ENCODE measurements at regions not wholly inside any gene's neighbourhood (a gene's known extent, or its start where the extent isn't known, plus 50 kb on each side); places are given as distances from the start of the nearest gene placed in this dataset.
A peak's percentile ranks its signal among the peaks of the same experiment; 100 is the strongest.

DNA sequence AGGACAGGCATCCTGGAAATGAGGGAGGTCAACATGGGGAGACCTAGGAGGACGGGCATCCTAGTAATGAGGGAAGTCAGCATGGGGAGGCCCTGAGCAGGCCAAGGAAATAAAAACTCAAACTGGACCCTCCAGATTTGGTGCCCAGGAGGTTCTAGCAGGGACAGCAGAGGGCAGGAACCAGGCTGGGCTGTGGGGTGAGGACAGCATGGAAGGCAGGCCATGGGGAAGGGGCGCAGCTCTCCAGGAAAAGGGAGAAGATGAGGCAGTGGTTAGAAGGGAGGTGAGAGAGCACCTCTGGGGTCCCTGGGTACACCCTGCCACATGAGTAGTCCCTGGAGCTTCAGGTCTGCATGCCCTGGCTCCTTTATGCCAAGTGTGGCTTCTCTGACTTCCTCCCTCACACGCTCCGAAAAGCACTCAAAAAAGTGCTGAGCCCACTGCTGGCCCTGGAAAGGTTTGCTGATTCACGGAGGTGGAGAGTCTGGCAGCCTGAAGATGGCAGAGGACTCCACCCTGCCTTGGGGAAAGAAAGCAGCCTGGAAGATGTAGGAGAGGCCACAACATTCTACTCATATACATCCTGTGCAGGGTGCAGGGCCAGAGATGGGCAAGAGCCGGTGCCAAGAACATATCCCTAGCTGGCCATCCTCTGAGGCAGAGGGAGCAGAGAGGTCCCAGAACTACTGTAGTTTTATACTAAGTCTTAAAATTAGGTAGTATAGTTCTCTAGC is 154.9 kb downstream of the MRPL14 start:
- no peak overlapping the region for H3K4me3 ChIP-seq
- intact Hi-C loops (cut with DNase I), result no loop called here
- ATAC-seq, result peak; percentile 58 to 73
- no peaks in the 10 kb centered on the region for H3K27me3 ChIP-seq (ENCODE audit: low read depth)
- H3K4me1 ChIP-seq, result peaks cover 26% of the 10 kb centered on the region
- DNase-seq, result no peak
- no peaks in the 10 kb centered on the region for H3K9me3 ChIP-seq
- no peak for TF ChIP-seq CTCF (IDR thresholded peaks at IDR 0.05)
- peak overlapping the region; percentile 59 for H3K27ac ChIP-seq
- H3K36me3 ChIP-seq, result no peaks in the 10 kb centered on the region

DNA sequence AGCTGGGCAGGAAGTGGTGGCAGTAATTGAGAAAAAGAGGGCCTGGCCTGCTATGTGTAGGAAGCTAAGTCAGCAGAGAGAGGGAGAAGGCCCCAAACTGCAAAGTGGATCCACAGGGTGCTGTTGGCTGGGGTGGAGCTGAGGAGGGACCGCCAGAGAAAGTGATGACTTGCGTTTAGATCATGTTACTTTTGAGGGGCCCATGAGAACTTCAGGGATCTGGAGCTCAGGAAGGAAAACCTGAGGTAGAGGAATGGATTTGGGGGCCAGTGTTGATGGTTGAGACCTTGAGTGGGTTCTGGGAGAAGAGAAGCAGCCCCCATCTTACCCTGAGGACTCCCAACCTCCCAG is 155.5 kb downstream of the MRPL14 start:
- DNase-seq (no peak), ATAC-seq (no peak)
- H3K27ac ChIP-seq, result peak overlapping the region; percentile 59
- no peaks in the 10 kb centered on the region for H3K36me3 ChIP-seq
- TF ChIP-seq CTCF (IDR thresholded peaks at IDR 0.05), result no peak
- intact Hi-C loops (cut with DNase I), result no loop called here
- H3K4me3 ChIP-seq, result no peak overlapping the region
- no peaks in the 10 kb centered on the region for H3K9me3 ChIP-seq
- no peaks in the 10 kb centered on the region for H3K27me3 ChIP-seq (ENCODE audit: low read depth)
- peaks cover 26% of the 10 kb centered on the region for H3K4me1 ChIP-seq

- no peaks in the 10 kb centered on the region for H3K27me3 ChIP-seq (ENCODE audit: low read depth)
- H3K4me1 ChIP-seq, result peaks cover 26% of the 10 kb centered on the region
- ATAC-seq (peak; percentile 65 to 66), DNase-seq (peak; percentile 79)
- H3K36me3 ChIP-seq, result no peaks in the 10 kb centered on the region
- H3K9me3 ChIP-seq, result no peaks in the 10 kb centered on the region
- H3K27ac ChIP-seq, result no peak overlapping the region
- no peak overlapping the region for H3K4me3 ChIP-seq
- no peak for TF ChIP-seq CTCF (IDR thresholded peaks at IDR 0.05)
- intact Hi-C loops (cut with DNase I), result no loop called here
Observed at GRCh38 chr6:43970913-43971775, 156.1 kb downstream of the MRPL14 start.

GRCh38 chr6:43970068-43970912 is 157.0 kb downstream of the MRPL14 start:
- Histone ChIP-seq H3K36me3 (no peaks in the 10 kb centered on the region), H3K4me1 (peaks cover 26% of the 10 kb centered on the region), H3K9me3 (no peaks in the 10 kb centered on the region), H3K27ac (no peak overlapping the region), H3K4me3 (no peak overlapping the region), H3K27me3 (ENCODE audit: low read depth) (no peaks in the 10 kb centered on the region)
- intact Hi-C loops (cut with DNase I), result no loop called here
- TF ChIP-seq CTCF (IDR thresholded peaks at IDR 0.05), result no peak
- no peak for DNase-seq
- ATAC-seq, result no peak

DNA sequence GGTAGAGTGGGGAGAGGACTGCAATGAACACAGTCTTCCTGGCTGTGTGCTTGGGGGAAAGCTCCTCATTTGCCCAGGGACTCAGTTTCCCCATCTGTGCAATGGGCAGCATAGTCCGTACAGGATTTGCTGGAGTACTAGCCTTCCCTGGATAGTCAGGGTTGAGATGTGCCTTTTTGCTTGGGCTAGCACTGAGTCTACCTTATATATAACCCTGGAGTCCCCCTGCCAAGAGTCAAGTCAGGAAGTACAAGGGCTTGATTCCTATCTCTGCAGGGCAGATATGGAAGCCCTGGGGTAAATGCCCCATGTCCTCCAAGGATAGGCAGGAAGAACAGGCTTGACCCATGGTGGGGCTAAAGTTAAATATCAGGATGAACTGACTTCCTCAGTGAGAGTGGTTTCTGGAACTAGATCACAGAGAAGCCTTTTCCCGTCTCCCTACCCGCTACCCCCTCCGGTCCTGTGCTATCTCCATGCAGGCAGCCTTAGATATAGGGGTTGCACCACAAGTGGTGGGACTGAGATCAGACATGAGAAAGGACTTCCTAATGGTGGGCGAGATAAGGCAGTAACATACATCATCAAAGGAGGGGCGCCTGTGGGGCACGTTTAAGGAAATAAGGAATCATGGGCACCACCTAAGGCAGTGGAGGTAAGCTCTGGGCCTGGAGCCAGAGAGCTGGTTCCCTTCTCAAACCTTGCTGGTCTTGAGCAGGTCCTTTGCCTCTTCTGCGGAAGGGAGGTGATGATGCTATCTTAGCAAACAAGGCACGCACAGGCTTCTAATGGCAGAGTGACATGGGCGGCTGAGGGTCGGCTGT is 157.9 kb downstream of the MRPL14 start:
- peaks cover 26% of the 10 kb centered on the region for H3K4me1 ChIP-seq
- no peaks in the 10 kb centered on the region for H3K36me3 ChIP-seq
- H3K4me3 ChIP-seq, result no peak overlapping the region
- H3K27me3 ChIP-seq (ENCODE audit: low read depth), result no peaks in the 10 kb centered on the region
- ATAC-seq (no peak), DNase-seq (no peak)
- H3K27ac ChIP-seq, result no peak overlapping the region
- no peaks in the 10 kb centered on the region for H3K9me3 ChIP-seq
- intact Hi-C loops (cut with DNase I), result no loop called here
- no peak for TF ChIP-seq CTCF (IDR thresholded peaks at IDR 0.05)

Data from lower lobe of right lung (tissue), 2 donors.